Dedifferentiated amniotic fluid mesenchymal stem cell (primary cell): ENCODE measurements at regions not wholly inside any gene's neighbourhood (a gene's known extent, or its start where the extent isn't known, plus 50 kb on each side); places are given as distances from the start of the nearest gene placed in this dataset.
"Not testable (repeated sequence)": the region's sequence is repeated elsewhere in the genome, so short reads cannot be mapped to it uniquely, and the experiment has no call there.

ENCODE experiments used
- DNase-seq: peaks from one replicate; pipeline ENCODE4 v3.0.0-alpha.2; 2016; ENCODE audit errors: extremely low spot score

DNA sequence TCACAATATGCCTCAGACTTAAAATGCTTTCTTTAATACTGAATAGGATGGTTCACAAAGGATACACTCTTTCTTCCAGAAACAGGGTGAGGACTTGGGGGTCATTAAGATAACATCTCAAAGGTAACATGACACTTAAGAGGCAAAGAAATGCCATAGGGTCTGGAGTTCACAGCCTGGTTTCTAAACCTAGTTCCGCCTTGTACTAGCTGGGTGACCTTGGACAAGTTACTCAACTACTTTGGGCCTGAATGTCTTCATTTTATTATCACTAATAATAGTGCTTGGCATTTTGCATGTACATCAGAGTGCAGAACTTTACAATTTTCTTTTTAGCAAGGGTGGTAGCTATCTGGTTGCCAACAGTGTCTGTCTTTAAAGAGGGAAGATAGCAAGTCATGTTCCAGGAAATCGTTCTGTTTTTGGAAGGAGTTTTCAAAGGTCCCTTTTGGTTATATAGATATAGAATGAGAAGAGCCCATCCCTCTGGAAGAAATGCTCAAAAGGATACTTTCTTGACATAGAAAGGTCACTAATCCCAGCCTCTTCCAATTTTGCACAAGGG lies 257.8 kb downstream of the NUAK1 start:
- no peak for DNase-seq

DNA sequence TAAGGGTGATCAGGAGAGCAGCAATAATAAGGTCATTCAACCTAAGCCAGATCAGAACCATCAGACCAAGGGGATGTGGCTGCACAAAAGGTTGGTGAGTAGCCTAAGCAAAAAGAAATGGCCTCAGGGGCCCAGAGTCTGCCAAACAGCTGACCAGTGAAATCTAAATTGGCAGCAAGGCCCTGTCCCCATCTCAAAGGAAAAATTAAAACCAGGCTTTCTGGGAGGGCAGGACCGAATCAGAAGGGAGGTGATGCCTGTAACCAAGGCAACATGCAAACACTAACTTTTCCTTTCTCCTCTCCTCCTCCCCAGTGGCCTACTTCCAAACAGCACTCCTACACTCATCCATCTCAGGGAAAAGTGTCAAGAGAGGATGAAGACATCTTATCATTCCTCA lies 256.4 kb downstream of the NUAK1 start:
- peak; percentile 80 for DNase-seq

DNA sequence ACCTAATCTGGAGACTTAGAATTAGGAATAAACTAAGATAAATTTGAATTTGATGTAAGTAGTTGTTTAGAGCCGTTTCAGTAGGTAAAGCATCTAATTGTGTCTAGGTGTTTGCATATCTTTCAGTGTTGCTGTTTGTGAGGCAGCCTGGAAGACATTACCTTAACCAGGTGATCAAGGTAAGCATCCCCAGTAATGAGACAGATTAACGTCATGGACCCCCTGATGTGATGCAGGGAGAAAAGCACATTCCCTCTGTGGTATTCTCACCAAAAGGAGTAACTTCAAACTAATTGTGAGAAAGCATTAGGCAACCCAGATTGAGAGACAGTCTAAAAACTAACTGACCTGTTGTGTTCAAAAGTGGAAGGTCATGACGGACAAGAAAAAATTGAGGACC lies 251.6 kb downstream of the NUAK1 start:
- no peak for DNase-seq

DNA sequence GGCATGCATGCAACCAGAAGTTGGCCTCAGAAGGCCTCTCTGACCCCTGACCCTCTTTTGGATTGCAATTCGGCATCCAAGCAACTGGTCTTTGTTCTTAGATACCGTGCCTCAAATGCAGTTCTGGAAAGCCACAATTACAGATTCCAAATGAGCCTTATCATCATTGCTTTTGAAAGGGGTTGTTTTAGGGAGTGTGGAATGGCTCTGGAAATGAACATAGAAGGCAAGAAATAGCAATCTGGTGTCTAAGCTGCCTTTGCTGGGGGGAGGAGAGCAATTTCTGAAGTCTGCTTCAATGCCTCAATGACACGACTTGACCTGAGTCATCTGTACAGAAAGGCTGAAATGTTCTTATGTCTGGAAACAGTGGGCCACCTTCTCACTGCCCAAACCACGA lies 250.1 kb downstream of the NUAK1 start:
- no peak for DNase-seq

DNA sequence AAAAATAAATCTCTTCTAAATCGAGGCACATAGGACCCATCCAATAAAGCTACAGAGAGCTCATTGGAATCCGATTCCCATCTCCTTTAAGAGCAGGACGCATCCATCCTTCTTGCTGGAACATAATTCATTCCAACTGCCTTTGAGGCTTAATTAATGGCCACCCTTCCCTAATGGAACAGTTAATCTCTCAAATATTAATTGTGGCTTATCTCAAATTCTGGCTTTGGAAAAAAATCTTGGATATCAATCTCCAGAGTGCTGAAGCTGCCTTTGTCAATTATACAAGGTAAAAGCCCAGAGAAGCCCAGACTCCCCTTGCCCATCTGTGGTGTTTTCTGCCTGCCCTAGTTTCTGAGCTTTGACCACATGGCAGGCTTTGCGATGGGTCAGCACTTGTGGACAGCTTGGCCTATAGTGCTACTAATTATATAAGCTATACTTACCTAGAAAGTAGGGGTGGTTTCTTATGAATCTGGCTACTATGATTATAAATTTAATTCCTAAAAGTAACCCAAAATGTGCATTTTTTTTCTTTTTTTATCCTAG lies 246.3 kb downstream of the NUAK1 start:
- no peak for DNase-seq

DNA sequence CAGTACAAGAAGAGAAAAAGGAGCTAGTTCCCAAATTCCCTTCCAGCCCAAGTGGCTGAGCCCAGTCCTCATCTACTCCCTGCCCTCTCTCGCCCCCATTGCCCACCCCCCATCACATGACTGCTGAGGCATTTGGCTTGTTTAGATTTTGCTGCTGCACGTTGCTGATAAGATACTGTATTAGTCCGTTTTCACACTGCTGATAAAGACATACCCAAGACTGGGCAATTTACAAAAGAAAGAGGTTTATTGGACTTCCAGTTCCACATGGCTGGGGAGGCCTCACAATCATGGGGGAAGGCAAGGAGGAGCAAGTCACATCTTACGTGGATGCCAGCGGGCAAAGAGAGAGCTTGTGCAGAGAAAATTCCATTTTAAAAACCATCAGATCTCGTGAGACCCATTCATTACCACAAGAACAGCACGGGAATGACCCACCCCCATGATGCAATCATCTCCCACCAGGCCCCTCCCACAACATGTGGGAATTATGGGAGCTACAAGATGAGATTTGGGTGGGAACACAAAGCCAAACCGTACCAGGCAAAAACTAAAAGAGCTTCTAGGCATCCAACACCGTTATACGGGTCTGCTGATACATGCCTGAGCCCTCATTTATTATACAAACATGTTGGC lies 243.4 kb downstream of the NUAK1 start:
- DNase-seq: not testable (repeated sequence)

DNA sequence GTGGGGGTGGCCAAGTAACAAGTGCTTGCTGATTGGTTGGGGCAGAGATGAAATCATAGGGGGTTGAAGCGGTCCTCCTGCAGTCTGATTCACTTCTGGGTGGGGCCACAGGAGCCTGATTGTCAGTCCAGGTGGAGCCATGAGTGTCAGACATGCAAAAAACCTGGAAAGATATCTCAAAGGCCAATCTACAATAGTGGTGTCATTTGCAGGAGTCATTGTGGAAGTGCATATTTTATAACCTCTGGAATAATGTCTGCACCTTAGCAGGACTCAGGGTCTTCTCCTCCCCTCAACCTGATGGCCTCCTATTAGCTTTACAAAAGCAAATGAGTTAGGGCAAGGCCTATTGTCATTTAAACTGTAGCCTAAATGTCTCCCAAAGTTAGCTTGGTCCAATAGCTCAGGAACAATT lies 241.4 kb downstream of the NUAK1 start:
- no peak for DNase-seq

DNA sequence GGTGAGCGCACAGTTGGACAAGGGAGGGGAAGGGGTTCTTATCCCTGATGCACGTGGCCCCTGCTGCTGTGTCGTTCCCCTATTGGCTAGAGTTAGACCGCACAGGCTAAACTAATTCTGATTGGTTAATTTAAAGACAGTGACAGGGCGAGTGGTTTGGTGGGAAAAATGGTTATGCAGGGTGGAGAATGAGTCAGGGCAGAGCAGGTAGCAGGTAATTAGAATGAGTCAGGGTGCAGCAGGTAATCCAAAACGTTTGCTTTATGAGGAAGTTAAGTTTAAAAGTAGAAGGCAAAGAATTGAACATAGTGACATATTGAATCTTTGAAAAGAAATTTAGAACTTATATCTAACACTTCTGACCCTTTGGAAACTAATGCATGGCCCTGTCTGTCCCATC lies 240.5 kb downstream of the NUAK1 start:
- DNase-seq: not testable (repeated sequence)

DNA sequence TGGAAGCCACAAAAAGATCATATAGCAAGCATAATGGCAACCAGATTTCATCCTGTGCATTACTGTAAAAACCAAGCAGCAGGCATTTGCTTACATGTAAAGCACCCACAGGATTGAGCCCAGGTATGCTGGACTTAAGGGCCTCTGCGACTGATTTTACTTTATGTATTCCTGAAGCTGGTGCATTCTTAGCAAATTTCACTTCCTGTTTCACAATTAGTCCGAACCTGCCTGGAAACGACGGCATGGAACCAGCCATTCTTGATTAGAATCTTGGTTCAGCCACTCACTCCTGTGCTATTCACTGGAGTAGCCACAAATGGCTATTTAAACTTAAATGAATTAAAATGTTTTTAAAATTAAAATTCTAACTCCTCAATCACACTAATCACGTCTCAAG lies 239.2 kb downstream of the NUAK1 start:
- no peak for DNase-seq

DNA sequence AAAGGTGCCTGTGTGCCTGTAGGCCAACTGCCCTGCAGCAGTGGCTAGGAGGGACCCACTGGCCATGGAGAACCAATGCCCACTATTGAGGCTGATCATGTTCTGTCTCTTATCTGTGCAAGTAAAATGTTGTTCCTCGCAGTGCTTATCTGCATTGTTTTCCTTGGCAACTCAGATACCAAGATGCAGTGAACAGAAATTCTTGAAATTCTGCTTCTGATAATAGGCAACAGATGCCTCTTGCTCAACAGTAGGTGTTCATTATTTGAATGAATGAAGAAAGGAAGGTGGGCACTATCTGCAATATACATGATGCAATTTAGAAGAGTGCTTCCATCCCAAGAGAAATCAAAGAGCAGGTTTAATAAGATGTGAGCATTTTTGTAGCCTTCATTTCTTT lies 232.2 kb downstream of the NUAK1 start:
- DNase-seq: no peak

DNA sequence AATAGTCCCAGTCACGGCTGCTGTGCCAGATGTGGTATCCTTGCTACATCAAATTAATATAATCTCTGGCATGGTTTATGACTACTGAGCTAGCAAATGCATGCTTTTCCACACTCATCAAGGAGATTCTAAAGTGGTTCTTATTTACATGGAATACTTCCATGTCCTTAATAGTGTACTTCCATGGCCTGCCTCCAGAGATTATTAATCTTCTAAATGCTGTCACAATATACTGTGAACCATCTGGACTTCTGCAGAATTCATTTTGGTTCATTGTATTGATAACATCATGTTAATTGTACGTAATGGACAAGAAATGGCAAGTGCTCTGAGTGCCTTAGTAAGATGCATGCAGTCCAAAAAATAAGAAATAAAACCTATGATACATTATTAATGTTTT lies 230.8 kb downstream of the NUAK1 start:
- DNase-seq: no peak

DNA sequence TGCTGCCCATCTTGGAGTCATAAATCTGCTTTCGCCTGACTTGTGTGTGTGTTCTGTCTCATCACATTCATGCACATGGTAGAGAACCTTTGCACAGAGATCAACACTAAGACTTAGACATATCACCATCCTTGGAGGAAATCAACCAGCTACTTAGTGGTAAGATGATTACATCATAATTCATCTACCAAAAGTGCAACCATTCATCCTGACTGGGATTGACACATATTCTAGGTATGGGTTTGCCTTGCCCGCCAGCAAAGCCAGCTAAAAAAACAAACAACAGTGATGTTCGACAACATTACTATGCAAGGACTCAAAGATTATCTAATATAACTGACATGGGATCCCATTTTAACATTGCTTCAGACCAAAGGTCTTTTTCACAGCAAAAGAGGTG lies 228.7 kb downstream of the NUAK1 start:
- DNase-seq: no peak

DNA sequence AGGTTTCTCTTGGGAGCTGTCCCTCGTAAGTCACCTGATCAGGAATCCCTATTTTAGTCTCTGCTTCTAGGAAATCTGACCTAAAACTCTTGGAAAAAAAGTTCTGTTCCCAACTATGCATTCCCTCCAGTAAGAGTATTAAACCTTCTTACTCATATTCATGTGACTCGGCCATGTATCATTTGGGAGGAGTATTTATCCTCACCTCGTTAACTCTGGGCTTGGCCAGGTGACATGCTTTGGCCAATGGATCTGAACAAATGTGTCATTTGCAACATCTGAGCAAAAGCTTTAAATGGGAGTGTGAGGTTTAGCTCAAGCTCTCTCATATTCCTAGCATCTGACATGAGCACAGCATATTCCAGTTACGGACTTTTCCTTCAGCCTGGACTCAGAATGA lies 226.8 kb downstream of the NUAK1 start:
- DNase-seq: no peak

DNA sequence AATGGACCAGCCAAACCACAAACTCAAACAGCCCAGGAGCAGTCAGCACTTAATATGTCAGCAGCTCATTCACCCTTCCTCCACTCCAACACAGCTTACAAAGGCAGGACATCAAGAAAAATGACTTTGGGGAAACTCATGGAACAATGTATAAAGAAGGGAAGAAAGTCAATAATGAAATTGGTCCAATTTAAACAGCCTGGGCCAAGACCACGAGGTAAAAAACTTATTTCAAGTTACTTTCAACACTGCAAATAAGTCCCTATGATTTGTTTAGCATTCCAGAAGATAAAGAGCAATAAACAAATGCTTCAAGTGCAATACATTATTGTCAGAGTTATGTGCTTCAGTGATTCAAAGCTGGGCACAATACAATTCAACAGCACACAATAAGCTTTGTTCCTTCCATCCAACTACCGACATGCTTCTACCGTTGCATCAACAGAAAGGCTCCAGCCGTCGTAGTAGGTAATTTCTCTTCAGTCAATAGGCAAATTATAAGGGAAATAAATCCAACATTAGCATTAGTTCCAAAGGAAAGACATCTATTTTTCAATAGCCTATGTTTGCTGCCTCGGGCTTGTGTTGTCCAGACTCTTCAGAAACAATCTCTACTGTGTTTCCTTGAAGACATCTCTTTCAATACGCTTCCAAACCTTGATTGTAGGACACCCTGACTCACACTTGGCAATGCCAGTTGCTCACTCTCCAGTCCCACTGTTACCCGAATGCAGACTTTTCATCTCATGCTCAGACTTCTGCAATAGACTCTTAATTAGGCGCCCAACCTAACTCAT lies 225.7 kb downstream of the NUAK1 start:
- DNase-seq: no peak

DNA sequence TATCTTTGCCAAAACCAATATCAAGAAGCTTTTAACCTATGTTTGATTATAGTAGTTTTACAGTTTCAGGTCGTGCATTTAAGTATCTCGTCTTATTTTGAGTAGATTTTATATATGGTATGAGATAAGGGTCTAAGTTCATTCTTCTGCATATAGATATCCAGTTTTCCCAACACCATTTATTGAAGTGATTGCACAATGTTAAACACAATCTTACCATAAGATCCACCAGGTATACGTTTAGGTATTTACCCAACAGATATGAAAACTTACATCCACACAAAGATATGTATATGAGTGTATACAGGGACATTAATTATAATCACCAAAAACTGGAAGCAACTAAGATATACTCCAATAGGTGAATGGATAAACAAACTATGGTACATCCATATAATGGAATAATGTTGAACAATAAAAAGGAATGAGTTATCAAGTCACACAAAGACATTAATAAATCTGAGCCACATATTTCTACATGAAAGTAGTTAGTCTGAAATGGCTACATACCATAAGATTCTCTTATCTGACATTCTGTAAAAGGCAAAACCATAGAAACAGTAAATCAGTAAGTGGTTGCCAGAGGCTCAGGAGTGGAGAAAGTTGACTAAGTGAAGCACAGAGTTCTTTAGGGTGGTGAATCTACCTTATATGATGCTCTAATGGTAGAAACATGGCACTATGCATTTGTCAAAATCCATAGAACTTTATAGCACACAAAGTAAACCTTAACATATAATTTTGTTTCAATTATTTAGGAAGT lies 222.6 kb downstream of the NUAK1 start:
- no peak for DNase-seq

DNA sequence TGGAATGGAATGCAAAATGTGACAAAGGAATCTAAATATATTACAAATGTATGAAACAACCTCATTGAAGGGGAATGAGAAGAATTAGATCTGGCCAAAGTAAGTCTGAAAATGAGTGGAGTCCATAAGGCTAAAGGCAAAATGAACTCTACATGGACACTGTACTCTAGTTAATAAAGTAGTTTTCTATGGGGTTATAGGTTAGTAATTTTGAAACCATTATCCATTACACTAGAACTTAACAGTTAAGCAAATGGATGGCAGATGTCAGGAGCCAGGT lies 222.1 kb downstream of the NUAK1 start:
- DNase-seq: no peak

DNA sequence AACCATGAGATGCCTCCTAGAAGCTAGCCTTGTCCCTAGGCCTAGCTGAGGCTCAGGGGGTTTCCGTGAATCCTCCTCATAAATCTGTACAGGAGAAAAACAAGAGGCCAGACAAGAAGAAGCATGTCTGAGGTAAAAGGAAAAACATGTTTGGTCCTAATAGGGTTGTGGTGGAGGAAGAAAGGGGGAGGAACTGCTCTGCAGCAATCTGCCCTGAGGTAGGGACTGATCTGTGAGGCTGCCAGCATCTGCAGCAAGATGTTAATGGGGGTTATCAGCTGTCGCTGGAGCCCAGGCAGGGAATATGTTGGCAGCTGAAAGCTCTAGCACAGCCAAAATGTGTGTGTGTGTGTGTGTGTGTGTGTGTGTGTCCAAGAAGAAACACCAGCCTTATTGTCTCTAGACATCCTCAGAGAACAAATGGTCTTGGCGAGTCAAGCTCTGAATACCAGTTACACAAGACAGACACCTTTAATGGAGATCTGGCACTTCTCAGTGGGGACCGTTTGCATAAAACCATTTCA lies 218.5 kb downstream of the NUAK1 start:
- DNase-seq: no peak

DNA sequence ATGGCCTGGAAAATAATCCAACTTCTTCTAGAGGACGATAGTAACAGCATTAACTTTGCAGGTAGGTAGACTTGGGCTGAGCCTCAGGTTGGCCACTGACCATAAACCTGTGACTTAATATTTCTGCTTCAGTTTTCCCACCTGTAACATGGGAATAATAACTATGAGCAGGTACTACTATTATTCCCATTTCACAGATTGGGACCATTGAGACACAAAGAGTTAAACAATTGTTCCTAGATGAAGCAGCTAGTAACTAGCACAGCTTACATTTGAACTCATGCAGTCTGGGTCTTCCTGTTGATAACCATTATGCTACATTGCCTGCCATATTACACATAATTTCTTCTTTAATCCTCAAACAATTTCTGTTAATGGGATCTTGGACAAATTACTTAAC lies 217.7 kb downstream of the NUAK1 start:
- no peak for DNase-seq

DNA sequence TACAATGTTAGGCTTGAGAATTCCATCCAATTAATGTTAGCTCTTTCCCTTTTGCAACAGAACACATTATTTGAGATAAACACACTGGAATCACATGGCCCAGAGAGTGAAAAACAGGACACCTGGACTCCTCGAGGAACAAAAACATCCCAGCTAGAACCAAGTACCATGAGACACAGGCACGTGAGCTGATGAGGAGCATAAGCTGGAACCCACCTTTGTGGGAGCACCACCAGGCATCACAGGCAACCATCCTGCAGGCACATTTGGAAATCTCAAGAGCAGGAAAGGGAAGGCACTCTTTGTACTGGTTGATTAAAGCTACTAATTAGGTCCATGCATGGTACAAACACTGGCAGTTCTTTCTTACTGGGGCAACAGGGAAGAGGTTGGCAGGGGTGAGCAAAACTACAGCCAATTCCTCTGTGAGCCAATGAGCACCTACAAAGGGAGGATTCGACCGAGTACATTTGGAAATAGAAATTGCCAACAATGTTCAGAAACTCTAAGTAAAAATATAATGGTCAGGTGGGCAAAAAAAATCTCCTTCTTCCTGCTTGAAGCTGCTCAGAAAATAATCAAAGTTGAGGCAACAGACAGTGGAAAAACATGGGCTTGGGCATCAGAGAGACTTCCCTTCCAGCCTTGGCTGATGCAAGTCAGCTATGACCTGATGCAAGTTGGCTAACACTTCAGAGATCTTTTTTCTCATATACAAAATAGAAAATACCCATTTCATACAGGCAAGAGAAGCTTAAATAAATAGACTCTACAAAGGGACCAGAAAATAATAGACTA lies 216.7 kb downstream of the NUAK1 start:
- peak; percentile 39 for DNase-seq

DNA sequence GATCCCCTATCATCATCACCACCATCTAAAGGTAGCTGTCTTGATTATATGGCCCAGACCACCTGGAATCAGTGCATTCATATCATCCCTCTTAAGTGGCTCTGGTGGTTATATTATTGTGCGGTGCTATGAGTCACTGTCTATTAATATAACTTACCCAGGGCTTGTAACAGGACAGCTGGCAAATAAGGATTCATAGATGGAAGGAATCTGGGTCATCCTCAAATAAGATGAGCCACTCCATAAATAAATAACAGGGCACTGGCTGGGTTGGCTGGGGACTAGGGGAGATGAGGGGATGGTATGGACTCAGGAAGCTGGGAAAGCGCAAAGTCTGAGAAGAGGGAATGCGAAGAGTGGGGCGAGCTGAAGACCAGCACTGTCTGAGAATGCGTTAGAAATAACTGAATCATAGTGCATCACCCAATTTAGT lies 216.1 kb downstream of the NUAK1 start:
- peak; percentile 51 for DNase-seq

DNA sequence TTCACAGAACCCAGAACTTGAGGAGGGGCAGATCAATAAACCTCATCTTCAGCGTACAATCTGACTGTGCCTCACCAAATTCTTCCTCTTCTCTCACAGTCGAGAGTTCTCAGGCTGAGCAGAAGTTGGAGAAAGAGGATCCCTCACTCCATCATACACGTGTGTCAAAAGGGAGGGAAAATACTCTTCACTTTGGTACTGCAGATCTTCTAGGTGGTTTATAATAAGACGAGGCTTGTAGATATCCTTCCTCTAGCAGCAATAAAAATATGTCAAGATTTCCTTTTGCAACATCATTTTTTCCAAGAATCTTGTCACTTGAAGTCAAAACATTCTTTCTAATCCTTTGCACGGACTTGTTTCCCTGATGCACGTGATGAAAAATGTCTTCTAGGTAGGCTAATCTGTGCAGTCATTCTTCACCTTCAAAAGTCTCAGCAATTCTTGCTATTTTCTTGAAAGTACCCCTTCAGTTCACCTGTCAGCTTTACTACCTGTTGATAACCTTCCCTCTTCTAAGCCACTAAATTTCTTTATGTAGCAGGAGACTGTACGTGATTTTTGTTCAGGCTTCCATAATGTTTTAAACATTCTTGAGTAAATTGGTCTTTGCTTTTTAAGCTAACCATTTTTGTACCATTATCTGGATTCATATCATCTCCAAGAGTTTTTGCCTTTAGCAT lies 214.1 kb downstream of the NUAK1 start:
- DNase-seq: no peak
